Karpas-422 (cell line): ENCODE measurements at regions not wholly inside any gene's neighbourhood (a gene's known extent, or its start where the extent isn't known, plus 50 kb on each side); places are given as distances from the start of the nearest gene placed in this dataset.
"Not testable (repeated sequence)": the region's sequence is repeated elsewhere in the genome, so short reads cannot be mapped to it uniquely, and the experiment has no call there.

ENCODE experiments used
- DNase-seq: peaks from one replicate; pipeline ENCODE4 v3.0.0-alpha.2; 2015
- H2AFZ ChIP-seq: fragments of 200-600 bp; sonication (generic); 2 replicates; pipeline ENCODE4 v1.6.1; 2014; ENCODE audit warnings: antibody characterized with exemption, low read length, mixed read lengths
- H3K27ac ChIP-seq: fragments of 200-600 bp; sonication (generic); 2 replicates; pipeline ENCODE4 v1.5.1; 2014; ENCODE audit warnings: mild to moderate bottlenecking, low read length, moderate library complexity
- H3K27me3 ChIP-seq: fragments of 200-600 bp; sonication (generic); 2 replicates; pipeline ENCODE4 v1.6.1; 2014; ENCODE audit warnings: low read length, mixed read lengths
- H3K36me3 ChIP-seq: fragments of 200-600 bp; sonication (generic); 2 replicates; pipeline ENCODE4 v1.6.1; 2014; ENCODE audit warnings: low read length, mixed read lengths; ENCODE audit not compliant: insufficient read depth
- H3K4me1 ChIP-seq: fragments of 200-600 bp; sonication (generic); 2 replicates; pipeline ENCODE4 v1.6.1; 2014; ENCODE audit warnings: mild to moderate bottlenecking, low read length, mixed read lengths
- H3K4me2 ChIP-seq: fragments of 200-600 bp; sonication (generic); 2 replicates; pipeline ENCODE4 v1.6.1; 2014; ENCODE audit warnings: low read length, low read depth, mild to moderate bottlenecking; ENCODE audit not compliant: poor library complexity, severe bottlenecking
- H3K4me3 ChIP-seq: fragments of 200-600 bp; sonication (generic); 2 replicates; pipeline ENCODE4 v1.5.1; 2014; ENCODE audit warnings: mild to moderate bottlenecking, antibody characterized with exemption, low read length, mixed read lengths
- H3K79me2 ChIP-seq: fragments of 200-600 bp; sonication (generic); 2 replicates; pipeline ENCODE4 v1.6.1; 2014; ENCODE audit warnings: mild to moderate bottlenecking, low read length, mixed read lengths
- H3K9ac ChIP-seq: fragments of 200-600 bp; sonication (generic); 2 replicates; pipeline ENCODE4 v1.6.0; 2014; ENCODE audit warnings: low read length
- H3K9me2 ChIP-seq: fragments of 200-600 bp; sonication (generic), shearing (Covaris generic); replicated peaks from 2 replicates; pipeline ENCODE4 v1.6.0; 2014; ENCODE audit warnings: mild to moderate bottlenecking, low read length, moderate library complexity; ENCODE audit not compliant: insufficient read depth
- H3K9me3 ChIP-seq: fragments of 300-700, 200-600 bp; sonication (generic); 2 replicates; pipeline ENCODE4 v1.6.1; 2014; ENCODE audit warnings: low read length, mixed read lengths
- H4K20me1 ChIP-seq: fragments of 200-600 bp; sonication (generic); 2 replicates; pipeline ENCODE4 v1.6.1; 2014; ENCODE audit warnings: mild to moderate bottlenecking, antibody characterized with exemption, low read length, low read depth; ENCODE audit not compliant: insufficient read depth

- DNase-seq, H3K9me3 ChIP-seq, H3K4me3 ChIP-seq, H4K20me1 ChIP-seq, H3K9ac ChIP-seq, H3K27me3 ChIP-seq, H3K79me2 ChIP-seq, H3K27ac ChIP-seq, H3K9me2 ChIP-seq, H3K36me3 ChIP-seq, H3K4me1 ChIP-seq, H3K4me2 ChIP-seq, H2AFZ ChIP-seq: not testable (repeated sequence)
These were observed 313.6 kb upstream of the FRG1 start for GRCh38 chr4:189627041-189627440.

DNA sequence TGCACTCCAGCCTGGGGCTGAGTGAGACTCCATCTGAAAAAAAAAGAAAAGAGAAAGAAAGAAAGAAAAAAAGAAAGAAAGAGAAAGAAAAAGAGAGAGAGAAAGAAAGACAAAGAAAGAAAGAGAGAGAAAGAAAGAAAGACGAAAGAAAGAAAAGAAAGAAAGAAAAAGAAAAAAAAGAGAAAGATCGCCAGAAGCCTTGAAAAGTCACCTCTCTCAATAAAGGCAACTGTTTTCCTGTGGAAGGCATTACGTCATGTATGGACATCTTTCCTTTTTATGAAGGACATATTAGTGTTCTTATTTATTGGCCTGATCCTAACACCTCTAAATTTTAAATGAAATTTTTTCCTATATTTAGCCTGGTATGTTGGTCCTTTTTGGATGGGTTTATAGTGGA lies 310.9 kb upstream of the FRG1 start:
- not testable (repeated sequence) for H3K27ac ChIP-seq, H3K4me2 ChIP-seq, H3K4me1 ChIP-seq, H3K4me3 ChIP-seq, H3K9ac ChIP-seq, H3K9me2 ChIP-seq, H3K79me2 ChIP-seq, H4K20me1 ChIP-seq, H3K27me3 ChIP-seq, H3K36me3 ChIP-seq, H2AFZ ChIP-seq, H3K9me3 ChIP-seq, DNase-seq

GRCh38 chr4:189630913-189631567 lies 309.6 kb upstream of the FRG1 start:
- not testable (repeated sequence) for H3K36me3 ChIP-seq, H3K9me2 ChIP-seq, H3K9ac ChIP-seq, DNase-seq, H3K79me2 ChIP-seq, H3K27me3 ChIP-seq, H4K20me1 ChIP-seq, H3K9me3 ChIP-seq, H2AFZ ChIP-seq, H3K27ac ChIP-seq, H3K4me1 ChIP-seq, H3K4me3 ChIP-seq, H3K4me2 ChIP-seq

GRCh38 chr4:189631568-189631916 lies 309.1 kb upstream of the FRG1 start:
- H3K4me2 ChIP-seq, H3K9me2 ChIP-seq, H3K79me2 ChIP-seq, H3K4me1 ChIP-seq, DNase-seq, H3K9me3 ChIP-seq, H2AFZ ChIP-seq, H3K36me3 ChIP-seq, H3K4me3 ChIP-seq, H3K9ac ChIP-seq, H3K27ac ChIP-seq, H4K20me1 ChIP-seq, H3K27me3 ChIP-seq: not testable (repeated sequence)

- H4K20me1 ChIP-seq, H3K4me2 ChIP-seq, H3K4me1 ChIP-seq, H3K9me3 ChIP-seq, H3K27me3 ChIP-seq, DNase-seq, H3K79me2 ChIP-seq, H3K4me3 ChIP-seq, H3K9ac ChIP-seq, H2AFZ ChIP-seq, H3K36me3 ChIP-seq, H3K9me2 ChIP-seq, H3K27ac ChIP-seq: not testable (repeated sequence)
These were observed 290.2 kb upstream of the FRG1 start for GRCh38 chr4:189650436-189650835.

DNA sequence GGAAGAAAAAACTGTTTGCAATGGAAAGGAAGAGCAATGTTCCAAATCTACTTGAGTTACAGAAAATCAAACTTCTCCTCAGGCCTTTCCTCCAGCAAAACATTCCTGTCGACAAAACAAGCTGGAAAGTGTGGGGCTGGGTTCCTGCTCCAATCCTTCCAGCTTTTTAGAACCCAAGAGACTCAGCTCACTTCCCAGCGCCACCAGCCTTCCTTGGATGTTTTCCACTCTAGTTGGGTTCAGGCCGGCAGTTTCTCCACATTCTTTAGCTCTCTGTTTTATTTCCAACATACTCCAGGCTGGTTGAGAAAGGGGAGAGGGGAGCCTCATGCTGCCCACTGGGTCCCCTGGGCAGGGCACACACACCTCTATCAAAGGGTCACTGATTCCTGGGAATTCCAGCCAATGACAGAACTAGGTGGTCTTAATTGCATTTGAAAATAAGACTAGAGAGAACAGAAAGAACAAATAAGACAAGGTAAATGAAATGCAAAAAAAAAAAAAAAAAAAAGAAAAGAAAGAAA lies 287.5 kb upstream of the FRG1 start:
- H3K4me2 ChIP-seq, H3K27me3 ChIP-seq, H4K20me1 ChIP-seq: not testable (repeated sequence)

GRCh38 chr4:189653983-189654382 lies 286.7 kb upstream of the FRG1 start:
- not testable (repeated sequence) for DNase-seq, H3K36me3 ChIP-seq, H2AFZ ChIP-seq, H3K9ac ChIP-seq, H3K9me2 ChIP-seq, H3K27ac ChIP-seq, H3K9me3 ChIP-seq, H4K20me1 ChIP-seq, H3K4me1 ChIP-seq, H3K27me3 ChIP-seq, H3K4me3 ChIP-seq, H3K4me2 ChIP-seq, H3K79me2 ChIP-seq

More for the DNA sequence above, 287.5 kb upstream of the FRG1 start:
- H3K79me2 ChIP-seq, H3K9me3 ChIP-seq, H3K36me3 ChIP-seq, DNase-seq, H2AFZ ChIP-seq, H3K4me3 ChIP-seq, H3K9ac ChIP-seq, H3K4me1 ChIP-seq, H3K27ac ChIP-seq, H3K9me2 ChIP-seq: not testable (repeated sequence)

- not testable (repeated sequence) for DNase-seq
These were observed 286.3 kb upstream of the FRG1 start for GRCh38 chr4:189654396-189654795.

GRCh38 chr4:189655817-189656216 lies 284.9 kb upstream of the FRG1 start:
- H3K36me3 ChIP-seq, H3K27ac ChIP-seq, DNase-seq, H3K79me2 ChIP-seq, H2AFZ ChIP-seq, H3K9me2 ChIP-seq, H3K4me1 ChIP-seq, H3K9ac ChIP-seq, H3K27me3 ChIP-seq, H3K9me3 ChIP-seq, H3K4me2 ChIP-seq, H3K4me3 ChIP-seq, H4K20me1 ChIP-seq: not testable (repeated sequence)

More at GRCh38 chr4:189654396-189654795, 286.3 kb upstream of the FRG1 start:
- not testable (repeated sequence) for H3K9me2 ChIP-seq, H3K36me3 ChIP-seq, H4K20me1 ChIP-seq, H2AFZ ChIP-seq, H3K9me3 ChIP-seq, H3K27ac ChIP-seq, H3K4me3 ChIP-seq, H3K4me1 ChIP-seq, H3K27me3 ChIP-seq, H3K4me2 ChIP-seq, H3K9ac ChIP-seq, H3K79me2 ChIP-seq
